GM23338 (cell line): ENCODE measurements at regions not wholly inside any gene's neighbourhood (a gene's known extent, or its start where the extent isn't known, plus 50 kb on each side); places are given as distances from the start of the nearest gene placed in this dataset.

Experiments used
- CREB1 ChIP-seq: fragments of 250-450 bp; sonication (Bioruptor Pico); IDR thresholded peaks from 2 replicates; pipeline ENCODE4 v1.5.0; 2020; ENCODE audit warnings: low read depth, mild to moderate bottlenecking, moderate library complexity
- ETS1 ChIP-seq: IDR thresholded peaks from 2 replicates; pipeline ENCODE4 v1.6.1; 2016; ENCODE audit warnings: antibody characterized with exemption
- EZH2 ChIP-seq: fragments of 200-600 bp; sonication (generic); IDR thresholded peaks from one replicate; pipeline ENCODE4 v1.8.0; 2017; ENCODE audit warnings: antibody characterized with exemption, mild to moderate bottlenecking, low read depth; ENCODE audit not compliant: unreplicated experiment
- EZH2phosphoT487 ChIP-seq: fragments of 200-600 bp; sonication (generic); IDR thresholded peaks from one replicate; pipeline ENCODE4 v1.8.1; 2018; ENCODE audit warnings: antibody characterized with exemption; ENCODE audit not compliant: unreplicated experiment
- POLR2AphosphoS5 ChIP-seq: IDR thresholded peaks from 2 replicates; pipeline ENCODE4 v1.6.1; 2016; ENCODE audit warnings: antibody characterized with exemption, low read depth
- STAT1 ChIP-seq: IDR thresholded peaks from one replicate; pipeline ENCODE4 v1.6.1; 2016; ENCODE audit warnings: antibody characterized with exemption; ENCODE audit not compliant: unreplicated experiment
- TF ChIP-seq, protein P1 (sequence below): IDR thresholded peaks from one replicate; pipeline ENCODE4 v1.6.1; 2018; ENCODE audit warnings: antibody characterized with exemption; ENCODE audit not compliant: unreplicated experiment
- TF ChIP-seq, protein P2 (sequence below), 2 experiments: fragments of 200-600 bp in 1 of 2; sonication (generic) in 1 of 2; conservative IDR thresholded peaks; 2 replicates each; pipeline versions ENCODE4 v1.5.1 to v1.6.1; 2016 to 2017; ENCODE audit warnings: antibody characterized with exemption in 2 of 2, low read depth in 2 of 2, mild to moderate bottlenecking in 2 of 2, moderate library complexity in 1 of 2

- TF ChIP-seq, protein P1, sequence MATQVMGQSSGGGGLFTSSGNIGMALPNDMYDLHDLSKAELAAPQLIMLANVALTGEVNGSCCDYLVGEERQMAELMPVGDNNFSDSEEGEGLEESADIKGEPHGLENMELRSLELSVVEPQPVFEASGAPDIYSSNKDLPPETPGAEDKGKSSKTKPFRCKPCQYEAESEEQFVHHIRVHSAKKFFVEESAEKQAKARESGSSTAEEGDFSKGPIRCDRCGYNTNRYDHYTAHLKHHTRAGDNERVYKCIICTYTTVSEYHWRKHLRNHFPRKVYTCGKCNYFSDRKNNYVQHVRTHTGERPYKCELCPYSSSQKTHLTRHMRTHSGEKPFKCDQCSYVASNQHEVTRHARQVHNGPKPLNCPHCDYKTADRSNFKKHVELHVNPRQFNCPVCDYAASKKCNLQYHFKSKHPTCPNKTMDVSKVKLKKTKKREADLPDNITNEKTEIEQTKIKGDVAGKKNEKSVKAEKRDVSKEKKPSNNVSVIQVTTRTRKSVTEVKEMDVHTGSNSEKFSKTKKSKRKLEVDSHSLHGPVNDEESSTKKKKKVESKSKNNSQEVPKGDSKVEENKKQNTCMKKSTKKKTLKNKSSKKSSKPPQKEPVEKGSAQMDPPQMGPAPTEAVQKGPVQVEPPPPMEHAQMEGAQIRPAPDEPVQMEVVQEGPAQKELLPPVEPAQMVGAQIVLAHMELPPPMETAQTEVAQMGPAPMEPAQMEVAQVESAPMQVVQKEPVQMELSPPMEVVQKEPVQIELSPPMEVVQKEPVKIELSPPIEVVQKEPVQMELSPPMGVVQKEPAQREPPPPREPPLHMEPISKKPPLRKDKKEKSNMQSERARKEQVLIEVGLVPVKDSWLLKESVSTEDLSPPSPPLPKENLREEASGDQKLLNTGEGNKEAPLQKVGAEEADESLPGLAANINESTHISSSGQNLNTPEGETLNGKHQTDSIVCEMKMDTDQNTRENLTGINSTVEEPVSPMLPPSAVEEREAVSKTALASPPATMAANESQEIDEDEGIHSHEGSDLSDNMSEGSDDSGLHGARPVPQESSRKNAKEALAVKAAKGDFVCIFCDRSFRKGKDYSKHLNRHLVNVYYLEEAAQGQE, result no peak
- TF ChIP-seq, protein P2, sequence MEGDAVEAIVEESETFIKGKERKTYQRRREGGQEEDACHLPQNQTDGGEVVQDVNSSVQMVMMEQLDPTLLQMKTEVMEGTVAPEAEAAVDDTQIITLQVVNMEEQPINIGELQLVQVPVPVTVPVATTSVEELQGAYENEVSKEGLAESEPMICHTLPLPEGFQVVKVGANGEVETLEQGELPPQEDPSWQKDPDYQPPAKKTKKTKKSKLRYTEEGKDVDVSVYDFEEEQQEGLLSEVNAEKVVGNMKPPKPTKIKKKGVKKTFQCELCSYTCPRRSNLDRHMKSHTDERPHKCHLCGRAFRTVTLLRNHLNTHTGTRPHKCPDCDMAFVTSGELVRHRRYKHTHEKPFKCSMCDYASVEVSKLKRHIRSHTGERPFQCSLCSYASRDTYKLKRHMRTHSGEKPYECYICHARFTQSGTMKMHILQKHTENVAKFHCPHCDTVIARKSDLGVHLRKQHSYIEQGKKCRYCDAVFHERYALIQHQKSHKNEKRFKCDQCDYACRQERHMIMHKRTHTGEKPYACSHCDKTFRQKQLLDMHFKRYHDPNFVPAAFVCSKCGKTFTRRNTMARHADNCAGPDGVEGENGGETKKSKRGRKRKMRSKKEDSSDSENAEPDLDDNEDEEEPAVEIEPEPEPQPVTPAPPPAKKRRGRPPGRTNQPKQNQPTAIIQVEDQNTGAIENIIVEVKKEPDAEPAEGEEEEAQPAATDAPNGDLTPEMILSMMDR (conservative IDR thresholded peaks at IDR 0.05; ENCODE audit: low read depth in 2 of 2), result no peak
- no peak for TF ChIP-seq EZH2
- TF ChIP-seq POLR2AphosphoS5, result no peak
- no peak for TF ChIP-seq ETS1
- no peak for TF ChIP-seq STAT1
- no peak for TF ChIP-seq CREB1 (CRISPR knock-in tag)
- TF ChIP-seq EZH2phosphoT487, result no peak
Measured at GRCh38 chr2:129801575-129801974, 177.9 kb upstream of the RAB6C start.
